NK-92 treated with Interleukin-12 subunit alpha and Interleukin-12 subunit beta, amount 100 ng/mL, for 24 hours (cell line): ENCODE measurements at regions not wholly inside any gene's neighbourhood (a gene's known extent, or its start where the extent isn't known, plus 50 kb on each side); places are given as distances from the start of the nearest gene placed in this dataset.
"Not testable (repeated sequence)": the region's sequence is repeated elsewhere in the genome, so short reads cannot be mapped to it uniquely, and the experiment has no call there.

Experiments
- DNase-seq: peaks from one replicate; lab custom pipeline; 2025; lab: John Stamatoyannopoulos, UW

GRCh38 chr17:52738791-52739190 is 580.3 kb upstream of the CA10 start:
- DNase-seq = no peak

GRCh38 chr17:52737071-52737470 is 578.6 kb upstream of the CA10 start:
- no peak for DNase-seq

DNA sequence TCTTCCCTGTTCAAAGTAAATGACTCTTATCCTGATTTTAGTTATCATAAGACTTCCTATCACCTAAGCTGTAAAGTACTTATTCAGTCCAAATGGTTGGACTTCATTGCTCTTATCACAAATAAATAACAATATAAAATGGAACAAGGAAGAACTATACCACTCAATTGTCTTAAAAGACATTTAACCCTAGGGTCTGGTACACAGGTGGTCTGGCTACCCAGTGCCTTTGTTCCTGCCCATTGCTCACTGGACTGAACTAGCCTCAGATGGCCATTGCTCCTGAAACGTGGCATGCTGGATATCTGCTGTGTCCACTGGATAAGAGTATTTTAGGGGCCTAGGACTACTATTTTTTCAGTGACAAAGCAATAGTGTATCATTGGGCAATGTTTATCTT is 574.3 kb upstream of the CA10 start:
- no peak for DNase-seq

DNA sequence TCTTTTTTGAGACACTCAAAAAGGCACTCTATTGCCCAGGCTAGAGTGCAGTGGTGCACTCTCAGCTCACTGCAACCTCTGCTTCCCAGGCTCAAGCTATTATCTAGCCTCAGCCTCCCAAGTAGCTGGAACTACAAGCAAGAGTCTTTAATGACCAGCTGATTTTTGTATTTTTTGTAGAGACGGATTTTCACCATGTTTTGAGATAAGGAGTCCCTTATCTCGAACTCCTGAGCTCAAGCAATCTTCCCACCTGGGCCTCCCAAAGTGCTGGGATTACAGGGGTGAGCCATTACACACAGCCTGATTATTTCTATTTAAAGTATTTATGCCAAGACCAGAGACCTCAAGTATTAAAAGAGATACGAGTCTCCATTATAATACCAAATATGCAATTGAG is 566.1 kb upstream of the CA10 start:
- DNase-seq = no peak

DNA sequence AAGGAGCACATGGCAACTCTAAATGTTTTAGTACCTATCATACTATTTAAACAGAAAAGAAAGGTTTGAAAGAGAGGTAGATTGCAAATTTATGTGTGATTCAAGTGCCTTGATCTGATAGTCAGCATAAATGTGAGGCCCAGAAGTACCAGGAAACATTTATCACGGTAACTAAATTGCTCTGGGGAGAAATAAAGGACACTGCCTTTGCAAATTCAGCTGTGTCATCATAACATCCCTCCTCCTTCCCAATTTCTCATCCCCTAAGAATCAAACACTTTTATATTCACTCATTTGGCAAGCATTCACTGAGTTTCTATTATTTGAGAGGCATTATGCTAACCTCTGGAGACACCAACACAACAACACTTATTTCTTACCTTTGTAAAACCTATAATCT is 563.4 kb upstream of the CA10 start:
- DNase-seq = no peak

- DNase-seq = no peak
Measured at GRCh38 chr17:52710363-52710901, 551.9 kb upstream of the CA10 start.

DNA sequence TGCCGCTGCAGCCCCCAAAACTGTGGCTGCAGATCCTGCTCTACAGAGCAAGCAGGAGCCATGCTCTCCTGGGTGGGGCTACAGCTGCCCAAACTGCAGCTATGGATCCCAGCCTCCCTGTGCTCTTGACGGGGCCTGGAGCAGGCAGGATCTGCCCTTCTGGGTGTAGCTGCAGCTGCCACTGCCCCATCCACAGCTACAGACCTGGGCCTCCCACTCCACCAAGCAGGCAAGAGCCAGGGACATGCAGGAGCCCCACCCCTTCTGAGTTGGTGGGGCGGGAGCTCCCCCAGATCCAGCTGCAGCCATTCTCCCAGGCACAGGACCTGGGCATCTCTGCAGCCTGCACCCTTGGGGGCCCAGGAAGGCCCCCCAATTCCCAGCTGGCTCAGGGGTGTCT is 551.2 kb upstream of the CA10 start:
- DNase-seq = no peak

DNA sequence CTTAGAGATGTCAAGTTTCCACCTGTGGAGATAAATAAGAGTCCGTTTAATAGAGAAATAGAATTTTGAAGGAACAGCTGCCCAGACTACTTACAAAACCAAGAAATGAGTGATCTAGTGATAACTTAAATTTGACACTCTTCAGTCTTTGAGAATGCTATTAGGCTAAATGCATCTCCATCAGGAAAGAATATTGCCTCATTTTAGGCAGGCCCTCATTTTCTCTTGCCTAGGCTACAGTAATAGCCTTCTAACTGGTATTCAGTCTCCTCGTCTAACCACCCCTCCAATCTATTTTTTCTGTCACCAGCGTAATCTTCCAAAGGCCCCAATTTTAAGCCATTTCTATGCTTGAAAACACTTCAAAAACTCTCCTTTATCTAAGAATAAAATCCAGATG is 537.8 kb upstream of the CA10 start:
- no peak for DNase-seq

DNA sequence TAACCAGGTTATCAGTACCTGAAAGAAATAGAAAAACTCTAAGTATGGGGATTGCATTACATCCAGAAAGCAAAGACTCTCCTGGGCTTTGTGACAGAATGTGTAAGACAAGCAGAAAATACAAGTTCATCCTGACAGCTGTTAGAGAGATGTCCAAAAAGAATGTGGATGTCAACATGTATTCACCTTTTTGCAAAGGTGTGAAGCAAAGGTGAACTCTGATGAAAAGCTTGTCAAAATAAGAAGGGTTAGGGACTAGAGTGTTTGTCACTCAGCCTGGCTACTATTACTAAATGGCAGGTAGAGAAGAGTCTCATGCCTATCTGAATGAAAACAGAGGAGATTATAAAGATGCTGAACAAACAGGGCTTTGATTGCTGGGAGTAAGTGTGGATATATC is 527.6 kb upstream of the CA10 start:
- no peak for DNase-seq

- no peak for DNase-seq
Measured at GRCh38 chr17:52681480-52681879, 523.0 kb upstream of the CA10 start.

- no peak for DNase-seq
Measured at GRCh38 chr17:52678211-52678610, 519.7 kb upstream of the CA10 start.

DNA sequence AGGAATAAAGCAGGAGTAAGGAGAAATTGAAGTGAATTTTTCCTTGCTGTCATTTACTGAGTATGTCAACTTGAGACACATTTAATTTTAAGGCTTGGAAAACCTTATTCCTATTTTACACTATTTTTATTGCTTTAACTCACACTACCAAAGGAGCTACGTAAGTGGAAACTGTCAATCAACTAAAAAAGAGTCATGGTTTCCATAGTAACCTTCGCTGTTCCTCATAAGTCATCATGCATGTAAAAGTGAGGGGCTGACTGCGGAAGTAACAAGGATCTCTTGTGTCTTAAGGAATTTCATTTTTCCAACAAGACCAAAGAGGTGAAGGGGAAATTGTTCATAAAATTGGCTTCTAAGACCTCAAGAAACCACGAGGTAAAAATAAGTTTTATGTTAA is 516.2 kb upstream of the CA10 start:
- no peak for DNase-seq

DNA sequence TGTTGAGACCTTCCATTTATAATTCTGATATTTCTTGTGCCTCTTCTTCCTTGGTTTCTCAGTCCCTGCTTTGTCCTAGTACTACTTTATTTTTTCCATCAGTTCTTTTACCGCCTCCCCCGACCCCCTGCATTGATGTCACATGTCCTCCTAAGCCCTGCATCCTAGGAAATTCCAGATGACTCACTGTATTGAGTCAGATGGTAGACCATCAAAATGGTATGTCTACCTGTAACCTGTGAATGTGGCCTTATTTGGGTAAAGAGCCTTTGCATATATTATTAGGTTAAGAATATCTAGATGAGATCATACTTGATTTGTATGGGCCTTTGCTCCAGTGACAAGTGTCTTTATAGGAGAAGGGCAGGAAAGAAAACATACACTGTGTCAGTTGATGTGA is 515.3 kb upstream of the CA10 start:
- no peak for DNase-seq

DNA sequence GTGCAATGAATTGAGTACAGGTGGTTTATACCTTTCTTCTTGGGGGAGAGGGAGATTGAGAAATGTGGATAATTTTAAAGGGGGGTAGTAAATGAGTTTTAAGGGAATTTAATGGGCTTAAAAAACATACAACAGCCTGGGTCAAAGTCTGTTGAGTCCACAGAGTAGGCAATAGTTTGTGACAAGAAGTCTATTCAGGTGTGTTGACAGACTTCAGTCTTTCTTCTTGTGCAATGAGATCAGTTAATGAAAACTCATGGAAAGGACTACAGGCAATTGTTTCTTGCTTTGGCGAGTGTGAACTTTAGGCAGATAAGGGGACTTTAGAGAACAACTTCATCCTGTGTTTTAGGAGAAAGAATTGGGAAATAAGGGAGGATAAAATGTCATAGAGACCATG is 507.8 kb upstream of the CA10 start:
- DNase-seq = no peak

GRCh38 chr17:52660692-52661091 is 502.2 kb upstream of the CA10 start:
- no peak for DNase-seq

GRCh38 chr17:52653014-52653413 is 494.5 kb upstream of the CA10 start:
- DNase-seq = no peak

DNA sequence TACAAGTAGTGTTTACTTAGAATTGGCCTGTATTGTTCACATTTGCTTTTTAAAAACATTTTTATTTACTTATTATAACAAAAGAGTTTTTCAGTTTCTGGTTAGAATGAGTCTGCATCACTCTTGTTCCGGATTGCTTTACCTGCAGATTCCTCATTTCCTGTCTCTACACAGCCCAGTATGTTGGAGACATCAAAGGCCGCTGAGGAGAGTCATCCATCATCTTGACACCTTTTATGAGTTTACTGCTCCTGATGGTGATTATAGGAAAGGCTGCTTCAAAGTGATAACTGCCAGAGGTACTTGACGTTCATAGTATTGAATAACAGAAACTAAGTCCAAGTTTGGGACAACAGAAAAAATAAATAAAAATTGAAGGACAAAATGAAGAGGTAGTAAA is 490.5 kb upstream of the CA10 start:
- no peak for DNase-seq

- DNase-seq = no peak
Measured at GRCh38 chr17:52647411-52647810, 488.9 kb upstream of the CA10 start.

GRCh38 chr17:52636443-52636842 is 477.9 kb upstream of the CA10 start:
- no peak for DNase-seq

GRCh38 chr17:52606590-52606989 is 448.1 kb upstream of the CA10 start:
- no peak for DNase-seq

DNA sequence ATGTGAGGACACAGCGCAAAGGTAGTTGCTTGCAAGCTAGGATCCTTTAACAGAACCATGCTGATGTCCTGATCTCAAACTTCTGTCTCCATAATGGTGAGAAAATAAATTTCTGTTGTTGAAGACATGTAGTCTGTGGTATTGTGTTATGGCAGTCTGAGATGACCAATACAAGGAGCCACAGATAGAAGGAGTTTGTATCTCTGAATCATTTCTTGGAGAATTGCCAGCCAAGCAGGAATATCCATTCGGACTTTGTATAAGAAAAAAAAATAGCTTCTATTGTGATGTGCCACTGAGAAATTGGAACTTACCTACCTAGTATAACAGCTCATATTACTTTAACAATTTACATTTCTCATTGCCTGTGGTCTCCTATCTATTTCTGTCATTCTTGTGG is 447.6 kb upstream of the CA10 start:
- no peak for DNase-seq

- no peak for DNase-seq
Measured at GRCh38 chr17:52604105-52604504, 445.6 kb upstream of the CA10 start.

DNA sequence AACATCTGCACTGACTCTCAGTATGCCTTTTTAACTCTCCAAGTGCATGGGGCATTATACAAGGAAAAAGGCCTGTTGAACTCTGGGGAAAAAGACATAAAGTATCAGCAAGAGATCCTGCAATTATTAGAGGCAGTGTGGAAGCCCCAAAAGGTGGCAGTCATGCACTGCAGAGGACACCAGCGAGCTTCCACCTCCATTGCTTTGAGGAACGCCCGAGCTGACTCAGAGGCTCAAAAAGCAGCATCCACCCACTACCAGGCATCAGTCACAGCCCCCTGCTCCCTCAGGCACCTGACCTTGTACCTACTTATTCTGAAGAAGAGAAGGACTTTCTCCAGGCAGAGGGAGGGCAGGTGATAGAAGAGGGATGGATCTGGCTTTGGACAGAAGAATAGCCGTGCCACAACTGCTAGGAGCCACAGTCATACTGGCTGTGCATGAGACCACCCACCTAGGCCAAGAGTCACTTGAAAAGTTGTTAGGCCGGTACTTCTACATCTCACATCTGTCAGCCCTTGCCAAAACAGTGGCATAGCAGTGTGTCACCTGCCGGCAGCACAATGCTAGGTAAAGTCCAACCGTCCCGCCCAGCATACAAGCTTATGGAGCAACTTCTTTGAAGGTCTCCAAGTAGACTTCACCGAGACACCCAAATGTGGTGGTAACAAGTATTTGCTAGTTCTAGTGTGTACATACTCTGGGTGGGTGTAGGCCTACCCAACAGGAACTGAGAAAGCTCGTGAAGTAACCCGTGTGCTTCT is 439.1 kb upstream of the CA10 start:
- DNase-seq = not testable (repeated sequence)

DNA sequence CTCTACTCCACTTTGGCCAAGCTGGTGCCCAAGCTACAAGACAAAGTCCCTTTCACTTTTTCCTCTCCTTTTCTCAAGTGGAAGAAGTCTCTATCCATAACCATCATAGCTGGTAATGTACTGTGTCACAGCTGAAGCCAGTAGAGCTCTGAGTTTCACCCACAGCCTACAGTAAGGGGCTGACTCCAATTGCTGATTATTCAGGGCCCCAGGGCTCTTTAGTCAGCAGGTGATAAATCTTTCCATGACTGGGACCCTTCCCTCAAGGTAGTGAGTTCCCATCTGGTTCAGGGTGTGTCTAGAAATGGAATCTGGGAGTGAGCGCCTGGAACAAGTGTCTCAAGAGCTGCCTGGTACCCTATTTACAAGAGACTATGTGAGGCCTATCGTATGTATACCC is 436.0 kb upstream of the CA10 start:
- DNase-seq = no peak
